Caki2 (cell line): ENCODE measurements at regions not wholly inside any gene's neighbourhood (a gene's known extent, or its start where the extent isn't known, plus 50 kb on each side); places are given as distances from the start of the nearest gene placed in this dataset.
"Not testable (repeated sequence)": the region's sequence is repeated elsewhere in the genome, so short reads cannot be mapped to it uniquely, and the experiment has no call there.

Experiments
- DNase-seq: peaks from one replicate; pipeline ENCODE4 v3.0.0-alpha.2; 2015; ENCODE audit warnings: low read depth
- in situ Hi-C: cut with HindIII; loops from 2 replicates; pipeline ENCODE4 v1.10.0; 2016; ENCODE audit warnings: low sequenced_read_pairs, low pct_unique_long_range_greater_than_20kb, mixed read lengths

- DNase-seq = no peak
- in situ Hi-C loops = no loop called here
These were observed 1982.5 kb downstream of the ARAP2 start for GRCh38 chr4:34261799-34262314.

DNA sequence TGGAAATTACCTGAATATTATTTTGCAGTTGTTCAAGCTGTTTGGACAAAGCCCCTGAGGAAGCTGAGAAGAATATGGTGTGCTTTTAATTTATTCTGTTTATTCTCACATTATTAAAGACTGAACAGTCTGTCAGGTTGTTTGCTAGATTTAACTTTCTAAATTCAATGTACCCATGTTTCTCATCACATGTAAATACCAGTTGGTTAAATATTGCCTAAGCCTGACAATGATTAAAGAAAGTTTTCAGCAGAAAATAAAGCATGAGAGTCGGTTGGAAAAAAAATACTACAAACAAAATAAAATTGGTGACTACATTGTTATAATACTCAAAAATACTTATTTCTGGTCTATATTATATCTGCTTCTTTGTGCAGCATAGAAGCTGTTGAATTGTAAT, 1974.7 kb downstream of the ARAP2 start:
- DNase-seq = no peak

GRCh38 chr4:34271479-34272355, 1972.6 kb downstream of the ARAP2 start:
- in situ Hi-C loops = no loop called here
- DNase-seq = no peak

More for the DNA sequence above, 1974.7 kb downstream of the ARAP2 start:
- in situ Hi-C loops = no loop called here

GRCh38 chr4:34279011-34279410, 1965.3 kb downstream of the ARAP2 start:
- in situ Hi-C loops = no loop called here

DNA sequence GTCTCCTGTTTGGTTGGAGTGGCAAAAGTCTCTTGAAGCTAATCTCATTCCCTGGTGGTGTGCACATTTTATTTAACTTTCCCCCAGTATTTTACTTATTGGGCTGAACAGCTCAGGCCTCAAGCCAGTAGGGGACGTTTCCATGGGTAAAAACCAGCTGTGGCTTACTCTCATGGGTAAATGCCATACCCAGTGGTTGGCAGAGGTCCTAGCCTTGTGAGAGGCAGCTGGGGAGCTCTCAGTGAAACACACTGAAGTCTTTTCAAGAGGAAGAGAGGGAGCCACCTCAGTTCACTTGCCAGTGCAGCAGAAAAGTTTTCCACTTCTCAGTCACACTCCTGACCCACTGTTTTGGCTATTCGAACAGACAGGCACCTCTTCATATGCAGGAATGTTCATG, 1964.2 kb downstream of the ARAP2 start:
- no peak for DNase-seq
- in situ Hi-C loops = no loop called here

More at GRCh38 chr4:34279011-34279410, 1965.3 kb downstream of the ARAP2 start:
- DNase-seq = no peak

DNA sequence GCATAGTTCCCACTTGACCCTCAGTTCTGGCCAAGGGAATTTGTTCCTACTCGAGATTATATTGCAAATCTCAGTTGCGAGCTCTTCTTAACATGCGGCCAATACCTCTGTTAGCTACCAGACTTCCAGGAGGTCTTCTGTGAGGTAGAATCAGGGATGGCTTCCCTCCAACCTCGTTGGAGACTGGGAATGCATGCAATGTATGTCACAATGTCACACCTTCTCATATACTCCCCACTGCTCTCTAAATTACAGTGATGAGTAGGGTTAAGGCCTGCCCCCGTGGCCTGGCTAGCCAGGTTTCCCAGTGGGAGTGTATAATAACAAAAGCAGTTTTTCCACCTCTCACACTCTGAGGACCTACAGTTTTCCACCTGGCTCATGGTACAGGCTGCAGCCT, 1962.5 kb downstream of the ARAP2 start:
- DNase-seq = no peak
- in situ Hi-C loops = no loop called here

DNA sequence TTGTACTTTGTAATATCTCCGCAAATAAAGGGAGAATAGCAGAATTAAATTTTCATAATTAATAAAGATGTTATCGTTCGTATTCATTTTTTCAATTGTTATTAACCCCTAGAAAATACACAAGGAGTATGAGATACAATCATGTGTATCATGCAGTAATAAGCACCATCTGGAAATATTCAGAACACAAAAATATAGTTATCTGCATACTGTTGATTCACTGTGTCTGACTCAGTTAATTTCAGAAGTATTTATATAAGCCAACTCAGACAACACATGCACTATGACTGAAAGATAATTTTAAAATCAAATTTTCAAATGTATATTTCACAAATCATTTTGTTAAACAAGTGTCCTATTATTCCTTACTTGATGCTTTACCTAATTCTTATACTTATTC, 1954.8 kb downstream of the ARAP2 start:
- no peak for DNase-seq
- in situ Hi-C loops = no loop called here

DNA sequence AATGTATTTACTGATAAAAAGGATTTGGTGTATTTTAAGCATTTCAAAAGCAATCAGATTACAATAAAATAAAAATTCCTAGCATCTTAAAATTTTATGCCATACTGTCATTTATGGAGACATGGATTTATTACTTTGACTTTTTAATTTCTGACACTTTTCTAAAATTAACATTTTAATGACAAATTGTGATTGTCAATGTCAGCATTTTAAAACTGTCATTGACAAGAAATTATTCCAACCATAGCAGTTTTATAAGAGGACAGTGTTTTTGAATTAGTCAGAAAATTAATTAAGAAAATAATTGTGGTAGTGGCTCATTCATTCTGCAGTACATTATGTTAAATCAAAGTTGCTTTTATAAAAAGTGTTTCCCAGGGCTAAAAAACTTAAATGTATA, 1954.4 kb downstream of the ARAP2 start:
- DNase-seq = no peak
- in situ Hi-C loops = no loop called here

DNA sequence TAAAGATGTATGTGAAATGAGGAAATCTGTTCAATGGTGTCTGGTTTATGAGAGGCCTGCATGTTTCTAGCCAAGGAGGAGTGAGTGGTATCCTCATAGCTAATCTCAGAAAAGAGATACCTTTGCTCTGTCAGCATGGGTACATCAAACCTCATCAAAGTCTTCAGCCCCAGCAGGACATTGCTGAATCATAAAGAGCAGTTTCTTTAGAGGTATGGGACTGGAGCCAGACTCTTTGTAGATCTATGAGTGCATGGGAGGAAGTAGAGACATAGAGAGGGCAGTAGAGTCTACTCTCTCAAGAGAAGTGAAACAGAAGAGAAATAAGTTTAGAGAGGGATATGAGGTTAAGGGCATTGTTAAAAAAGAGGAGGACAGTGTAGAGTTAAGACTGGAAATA, 1950.9 kb downstream of the ARAP2 start:
- in situ Hi-C loops = no loop called here
- no peak for DNase-seq

DNA sequence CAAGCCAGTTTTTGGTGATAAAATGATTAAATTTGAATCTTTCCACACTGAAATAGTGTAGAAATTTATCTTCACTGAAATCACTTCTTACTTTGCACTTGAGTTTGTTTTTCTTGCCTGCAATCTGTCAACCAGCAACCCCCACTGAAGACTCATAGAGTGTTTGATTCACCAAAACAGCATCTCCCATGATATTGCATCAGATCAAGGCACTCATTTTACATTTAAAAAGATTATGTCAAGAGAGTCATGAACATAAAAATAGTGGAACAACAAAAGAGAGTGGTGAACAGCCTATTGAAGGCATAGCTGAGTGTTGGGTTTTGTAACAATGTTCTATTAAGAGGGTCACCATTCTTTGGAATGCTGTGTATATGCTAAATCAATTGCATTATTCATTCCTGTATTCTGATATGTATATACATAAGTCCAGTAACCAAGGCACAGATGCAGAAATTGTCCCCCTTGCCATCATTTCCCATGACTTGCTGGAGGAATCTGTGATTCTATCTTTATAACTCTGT, 1934.9 kb downstream of the ARAP2 start:
- in situ Hi-C loops = no loop called here
- no peak for DNase-seq

DNA sequence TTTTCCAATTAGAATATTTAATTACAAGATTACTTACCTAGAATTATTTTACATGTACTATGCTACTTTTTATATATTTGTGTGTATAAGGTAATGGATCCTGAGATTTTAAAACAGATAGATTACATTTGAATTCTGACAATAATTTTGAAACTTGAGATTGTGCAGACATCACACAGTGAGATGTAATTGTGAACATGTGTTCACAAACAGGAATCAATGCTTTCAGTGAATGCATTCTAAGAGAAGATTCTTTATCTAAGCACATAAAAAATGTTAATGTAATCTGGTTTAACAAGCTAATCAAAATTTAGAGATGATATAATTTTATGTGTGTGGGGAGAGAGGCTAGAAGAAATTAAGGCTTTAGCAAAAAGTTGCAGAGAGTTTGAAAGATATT, 1925.5 kb downstream of the ARAP2 start:
- no peak for DNase-seq
- in situ Hi-C loops = no loop called here

DNA sequence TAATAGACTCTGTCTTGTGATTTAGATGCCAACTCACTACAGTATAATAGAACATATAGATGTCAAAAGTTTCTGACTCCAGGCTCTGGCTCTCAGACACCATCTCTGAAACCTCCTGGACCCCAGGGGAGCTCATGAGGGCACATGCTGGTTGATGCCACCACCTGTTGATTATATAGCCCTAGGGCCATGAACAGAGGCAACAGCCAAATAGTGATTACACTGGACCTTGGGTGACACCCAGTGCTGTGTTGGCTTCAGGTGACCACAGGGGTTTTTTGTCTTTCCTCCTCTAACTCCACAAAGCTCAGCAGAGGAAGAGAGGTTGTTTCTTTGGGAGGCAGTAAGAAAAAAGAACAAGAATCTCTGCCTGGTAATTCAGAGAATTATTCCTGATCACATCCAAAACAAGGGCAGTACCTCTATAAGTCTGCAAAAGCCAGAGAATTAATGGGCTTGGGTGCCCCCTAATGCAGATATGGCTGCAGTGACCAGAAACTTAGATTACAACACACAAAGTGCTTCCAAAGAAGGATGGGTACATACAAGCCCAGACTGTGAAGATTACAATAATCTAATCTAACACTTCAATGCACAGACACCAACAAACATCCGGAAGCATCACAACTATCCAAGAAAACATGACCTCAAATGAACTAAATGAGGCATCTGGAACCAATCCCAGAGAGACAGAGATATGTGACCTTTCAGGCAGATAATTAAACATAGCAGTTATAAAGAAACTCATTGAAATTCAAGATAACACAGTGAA, 1920.6 kb downstream of the ARAP2 start:
- in situ Hi-C loops = no loop called here
- no peak for DNase-seq

GRCh38 chr4:34328939-34329338, 1915.4 kb downstream of the ARAP2 start:
- DNase-seq = no peak
- in situ Hi-C loops = no loop called here

- in situ Hi-C loops, DNase-seq: not testable (repeated sequence)
These were observed 1909.2 kb downstream of the ARAP2 start for GRCh38 chr4:34335156-34335555.

GRCh38 chr4:34335556-34335955, 1908.8 kb downstream of the ARAP2 start:
- in situ Hi-C loops, DNase-seq: not testable (repeated sequence)

DNA sequence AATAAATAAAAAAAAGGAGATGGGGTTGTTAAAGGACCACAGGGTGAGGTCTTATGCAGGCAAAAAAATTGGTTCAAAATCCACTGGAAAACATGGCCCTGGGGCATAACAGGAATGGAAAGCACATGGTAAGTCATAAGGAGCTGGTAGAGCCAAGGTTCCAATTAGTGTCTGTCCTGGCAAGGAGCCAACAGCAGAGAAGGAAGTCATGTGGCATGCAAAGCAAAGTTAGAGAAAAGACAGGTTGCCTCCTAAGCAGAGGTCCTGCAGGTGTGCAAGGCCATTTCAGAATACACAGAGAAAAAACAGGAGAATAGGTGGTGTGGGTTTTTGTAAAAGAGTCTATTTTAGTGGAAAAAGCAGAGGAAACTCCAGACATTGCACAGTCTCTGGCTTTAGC, 1881.7 kb downstream of the ARAP2 start:
- in situ Hi-C loops = no loop called here
- DNase-seq = no peak

DNA sequence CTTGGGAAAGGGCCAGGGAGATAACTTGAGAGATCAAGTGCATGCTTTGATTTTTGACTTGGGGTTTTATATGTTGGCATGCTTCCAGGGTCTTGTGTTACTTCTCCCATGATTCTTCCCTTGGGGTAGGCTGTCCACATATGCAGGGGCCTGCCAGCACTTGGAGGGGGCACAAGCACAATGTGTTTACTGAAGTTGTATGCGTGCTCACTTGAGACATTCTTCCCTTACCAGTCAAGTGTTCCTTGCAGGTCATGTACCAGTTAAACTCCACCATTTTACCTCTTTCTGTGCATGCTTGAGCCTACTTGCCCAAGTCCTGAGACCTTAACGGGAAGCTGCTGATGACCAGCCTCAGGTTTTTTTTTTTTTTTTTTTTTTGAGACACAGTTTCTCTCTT, 1880.5 kb downstream of the ARAP2 start:
- in situ Hi-C loops = no loop called here
- DNase-seq = no peak

DNA sequence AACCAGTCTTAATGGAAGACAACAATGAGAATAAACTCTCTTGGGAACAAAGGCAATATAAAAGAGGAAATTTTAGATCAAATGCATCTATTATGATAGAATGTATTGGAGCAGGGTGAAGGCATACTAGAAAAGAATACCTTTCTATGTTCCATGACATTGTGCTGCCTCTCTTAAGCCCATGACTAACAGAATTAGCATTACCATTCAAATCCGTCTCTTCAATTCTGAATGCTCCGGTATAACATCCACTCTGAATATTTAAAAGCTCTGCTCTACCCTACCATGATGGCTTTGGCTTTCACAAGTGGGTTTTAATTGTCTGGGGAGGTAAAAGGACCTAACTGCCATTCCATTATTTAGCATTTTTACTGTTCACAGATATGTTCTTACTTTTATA, 1878.4 kb downstream of the ARAP2 start:
- in situ Hi-C loops = no loop called here
- DNase-seq = no peak

GRCh38 chr4:34371676-34372075, 1872.6 kb downstream of the ARAP2 start:
- in situ Hi-C loops = no loop called here

More at GRCh38 chr4:34371676-34372075, 1872.6 kb downstream of the ARAP2 start:
- DNase-seq = no peak
